DOHH2 (cell line): ENCODE measurements at regions not wholly inside any gene's neighbourhood (a gene's known extent, or its start where the extent isn't known, plus 50 kb on each side); places are given as distances from the start of the nearest gene placed in this dataset.

Experiments
- EZH2phosphoT487 ChIP-seq: fragments of 200-600 bp; sonication (generic); IDR thresholded peaks from 2 replicates; pipeline ENCODE4 v1.6.1; 2017; ENCODE audit warnings: borderline replicate concordance, mild to moderate bottlenecking, antibody characterized with exemption, low read length, moderate library complexity, mixed read lengths
- TF ChIP-seq, protein P1 (sequence below): fragments of 200-600 bp; sonication (generic); IDR thresholded peaks from one replicate; pipeline ENCODE4 v1.5.1; 2014; ENCODE audit warnings: antibody characterized with exemption, mild to moderate bottlenecking, low read depth, low read length; ENCODE audit not compliant: poor library complexity, severe bottlenecking

DNA sequence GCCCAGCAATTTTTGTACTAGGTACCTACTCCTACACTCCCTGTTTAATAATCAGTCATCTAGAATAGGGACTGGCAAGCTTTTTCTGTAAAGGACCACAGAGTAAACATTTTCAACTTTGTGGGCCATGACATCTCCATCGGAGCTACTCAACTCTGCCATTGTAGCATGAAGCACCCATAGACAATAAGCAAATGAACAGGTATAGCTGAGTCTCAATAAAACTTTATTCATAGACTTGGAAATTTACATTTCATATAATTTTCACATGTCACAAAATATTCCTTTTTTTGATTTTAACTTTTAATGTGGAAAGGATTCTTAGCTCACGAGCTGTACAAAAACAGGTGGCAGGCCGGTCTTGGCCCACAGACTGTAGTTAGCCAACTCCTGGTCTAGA lies 345.8 kb downstream of the SOX9 start:
- TF ChIP-seq, protein P1, sequence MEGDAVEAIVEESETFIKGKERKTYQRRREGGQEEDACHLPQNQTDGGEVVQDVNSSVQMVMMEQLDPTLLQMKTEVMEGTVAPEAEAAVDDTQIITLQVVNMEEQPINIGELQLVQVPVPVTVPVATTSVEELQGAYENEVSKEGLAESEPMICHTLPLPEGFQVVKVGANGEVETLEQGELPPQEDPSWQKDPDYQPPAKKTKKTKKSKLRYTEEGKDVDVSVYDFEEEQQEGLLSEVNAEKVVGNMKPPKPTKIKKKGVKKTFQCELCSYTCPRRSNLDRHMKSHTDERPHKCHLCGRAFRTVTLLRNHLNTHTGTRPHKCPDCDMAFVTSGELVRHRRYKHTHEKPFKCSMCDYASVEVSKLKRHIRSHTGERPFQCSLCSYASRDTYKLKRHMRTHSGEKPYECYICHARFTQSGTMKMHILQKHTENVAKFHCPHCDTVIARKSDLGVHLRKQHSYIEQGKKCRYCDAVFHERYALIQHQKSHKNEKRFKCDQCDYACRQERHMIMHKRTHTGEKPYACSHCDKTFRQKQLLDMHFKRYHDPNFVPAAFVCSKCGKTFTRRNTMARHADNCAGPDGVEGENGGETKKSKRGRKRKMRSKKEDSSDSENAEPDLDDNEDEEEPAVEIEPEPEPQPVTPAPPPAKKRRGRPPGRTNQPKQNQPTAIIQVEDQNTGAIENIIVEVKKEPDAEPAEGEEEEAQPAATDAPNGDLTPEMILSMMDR = no peak
- no peak for TF ChIP-seq EZH2phosphoT487
